Ecto neural progenitor cell (in vitro differentiated cells): ENCODE measurements at regions not wholly inside any gene's neighbourhood (a gene's known extent, or its start where the extent isn't known, plus 50 kb on each side); places are given as distances from the start of the nearest gene placed in this dataset.
"Not testable (repeated sequence)": the region's sequence is repeated elsewhere in the genome, so short reads cannot be mapped to it uniquely, and the experiment has no call there.

Source experiments
- DNase-seq: peaks from one replicate; pipeline ENCODE4 v3.0.0-alpha.2; 2018; ENCODE audit warnings: low spot score

DNA sequence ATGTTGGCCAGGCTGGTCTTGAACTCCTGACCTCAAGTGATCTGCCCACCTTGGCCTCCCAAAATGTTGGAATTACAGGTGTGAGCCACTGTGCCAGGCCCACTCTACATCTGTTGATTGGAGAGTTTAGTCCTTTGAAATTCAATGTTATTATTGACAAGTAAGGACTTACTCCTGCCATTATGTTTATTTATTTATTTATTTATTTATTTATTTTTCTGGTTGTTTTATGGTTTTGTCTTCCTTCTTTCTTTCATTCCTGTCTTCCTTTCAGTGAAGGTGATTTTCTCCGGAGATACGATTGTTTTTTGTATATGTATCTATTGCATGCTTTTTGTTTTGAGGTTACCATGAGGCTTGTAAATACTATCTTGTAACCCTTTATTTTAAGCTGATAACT lies 602.6 kb downstream of the EPM2A start:
- DNase-seq, result no peak

DNA sequence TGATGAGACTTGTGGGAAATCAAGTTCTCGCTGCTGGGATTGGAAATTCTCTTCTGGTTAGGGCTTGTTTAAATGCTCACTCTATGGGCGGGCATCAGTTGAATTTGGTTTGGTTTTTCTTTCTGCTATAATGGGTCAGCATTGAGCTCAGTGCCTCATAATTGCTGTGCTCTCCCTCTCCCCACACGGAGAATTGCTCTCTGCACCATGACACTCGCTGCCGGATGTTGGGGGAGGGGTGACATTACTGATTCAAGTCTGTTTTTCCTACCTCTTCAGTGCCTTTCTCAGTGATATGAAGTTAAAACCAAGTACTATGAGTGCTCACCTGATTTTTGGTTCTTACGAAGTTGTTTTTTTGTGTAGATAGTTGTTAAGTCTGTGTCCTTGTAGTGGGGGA lies 599.6 kb downstream of the EPM2A start:
- no peak for DNase-seq

DNA sequence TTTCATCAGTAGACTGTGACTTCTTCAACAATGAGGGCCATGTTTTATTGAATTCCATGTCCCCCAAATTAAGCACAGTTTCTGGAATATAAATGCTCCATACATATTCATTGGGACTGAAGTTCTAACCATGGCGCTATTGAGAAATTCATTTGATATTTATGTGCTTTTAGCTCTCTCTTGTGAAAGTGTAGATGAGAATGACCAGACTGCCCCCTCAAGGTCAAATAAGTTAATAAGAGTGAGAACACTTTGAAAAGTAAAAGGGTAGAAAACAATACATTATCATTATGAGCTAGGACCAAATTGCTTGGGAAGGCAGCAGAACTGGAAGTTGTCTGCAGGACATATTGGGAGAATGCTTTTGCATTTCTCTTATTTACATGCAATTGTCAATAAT lies 597.9 kb downstream of the EPM2A start:
- no peak for DNase-seq

DNA sequence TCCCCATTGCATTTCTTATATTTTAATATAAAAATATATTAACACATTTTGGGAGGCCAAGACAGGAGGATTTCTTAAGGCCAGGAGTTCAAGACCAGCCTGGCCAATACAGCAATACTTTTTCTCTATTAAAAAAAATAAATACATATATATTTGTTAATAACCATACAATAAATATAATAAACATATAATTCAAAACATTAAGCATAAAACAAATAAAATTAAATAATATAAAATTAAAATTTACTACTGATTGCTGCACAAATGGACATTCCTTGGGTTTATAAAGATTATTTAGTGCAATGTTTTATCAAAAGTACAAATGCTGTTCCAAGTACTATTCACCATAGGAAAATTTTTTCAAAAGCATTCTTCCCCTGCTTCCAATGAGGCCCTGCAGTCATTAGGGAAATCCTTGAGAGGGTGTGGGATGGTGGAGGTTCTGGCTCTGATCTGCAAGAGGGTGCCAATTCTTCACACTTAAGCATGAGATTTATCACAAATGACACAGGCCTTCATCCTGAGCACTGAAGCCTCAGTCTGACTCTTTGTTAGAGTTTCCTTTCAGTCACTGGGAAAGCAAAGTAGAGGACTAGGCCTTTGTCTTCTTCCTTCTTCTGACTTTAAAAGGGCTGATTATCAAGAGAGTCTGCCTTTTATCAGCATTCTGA lies 596.7 kb downstream of the EPM2A start:
- no peak for DNase-seq

DNA sequence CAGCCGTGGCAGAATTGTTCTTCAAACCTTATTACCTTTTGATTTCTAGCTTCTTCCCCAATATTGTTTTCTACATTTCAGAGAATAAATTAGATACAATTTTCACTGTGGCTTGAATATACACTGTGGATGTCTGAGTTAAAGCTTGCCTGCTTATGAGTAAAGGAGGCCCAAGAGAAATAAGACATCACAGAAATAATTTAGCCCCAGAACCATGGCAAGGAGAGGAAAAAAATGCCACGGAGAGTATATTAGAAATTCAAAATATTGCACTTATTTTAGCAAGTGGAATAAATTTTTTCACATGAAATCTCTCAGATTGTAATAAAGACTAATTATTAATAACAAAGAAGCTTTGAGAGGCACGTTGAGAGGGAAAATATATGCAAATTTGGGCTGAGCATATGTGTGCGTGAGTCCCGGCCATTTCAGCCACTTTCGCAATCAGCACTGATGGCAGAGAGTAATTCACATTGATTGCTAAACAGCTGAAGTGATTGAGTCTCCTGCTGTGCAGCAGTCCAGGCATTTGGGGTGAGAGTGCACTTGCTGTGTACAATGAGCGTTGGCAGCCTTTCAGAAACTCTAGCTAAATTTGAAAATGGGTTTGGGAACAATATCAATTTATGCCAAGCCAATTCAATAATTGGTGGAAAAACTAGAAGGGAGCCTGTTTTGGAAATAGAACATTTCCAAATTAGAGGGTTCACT lies 596.0 kb downstream of the EPM2A start:
- no peak for DNase-seq

DNA sequence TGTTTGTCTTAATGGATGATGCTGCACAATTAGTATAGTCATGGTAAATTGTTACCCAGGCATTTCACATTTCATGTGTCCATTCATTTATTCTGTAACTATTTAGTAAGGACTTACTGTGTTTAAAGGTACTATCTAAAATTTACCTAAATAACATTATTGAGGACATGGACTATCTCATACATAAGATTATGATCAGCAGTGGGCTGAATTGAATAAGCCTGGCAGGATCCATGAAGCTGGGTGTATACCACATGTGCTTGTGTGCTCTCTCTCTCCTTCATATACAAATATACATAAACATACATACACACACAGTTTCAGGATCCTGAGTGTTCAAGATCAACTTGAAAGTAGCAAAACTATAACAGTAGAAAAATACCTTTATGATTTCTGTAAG lies 595.4 kb downstream of the EPM2A start:
- no peak for DNase-seq

DNA sequence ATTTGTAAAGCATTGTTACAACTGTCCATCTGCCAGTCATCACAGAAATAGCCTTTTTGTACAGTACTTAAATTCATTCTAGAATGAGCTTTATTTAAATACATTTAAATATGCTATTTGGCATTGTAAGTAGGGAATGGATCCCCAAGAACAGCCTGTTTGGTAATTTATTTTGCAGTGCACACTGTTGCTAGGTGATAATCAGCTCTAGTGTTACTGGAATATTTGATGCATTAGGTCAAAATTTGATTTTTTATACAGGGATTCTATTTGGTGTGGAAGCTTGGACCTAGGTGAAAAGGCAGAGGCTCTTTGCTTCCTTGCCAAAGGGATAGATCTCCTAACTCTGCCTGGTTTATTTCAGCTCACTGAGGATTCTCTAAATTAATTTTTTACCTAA lies 593.7 kb downstream of the EPM2A start:
- DNase-seq, result no peak

DNA sequence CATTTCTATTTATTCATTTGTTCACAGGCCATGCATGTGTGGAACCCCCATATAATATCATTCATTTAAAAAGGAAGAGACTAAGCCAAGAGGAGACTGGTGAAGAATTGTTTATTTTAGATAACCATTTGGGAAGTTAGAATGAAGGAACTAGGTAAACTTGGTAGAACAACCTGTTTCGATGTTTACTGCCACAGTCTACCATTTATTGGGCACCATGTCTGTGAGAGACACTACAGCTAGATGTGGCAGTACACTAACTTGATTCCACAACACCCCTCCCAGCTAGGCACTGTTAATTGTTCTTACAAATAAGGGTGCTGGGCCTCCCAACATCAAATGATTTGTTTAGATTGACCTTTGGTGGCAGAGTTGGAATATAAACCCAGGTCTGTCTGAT lies 592.4 kb downstream of the EPM2A start:
- no peak for DNase-seq

DNA sequence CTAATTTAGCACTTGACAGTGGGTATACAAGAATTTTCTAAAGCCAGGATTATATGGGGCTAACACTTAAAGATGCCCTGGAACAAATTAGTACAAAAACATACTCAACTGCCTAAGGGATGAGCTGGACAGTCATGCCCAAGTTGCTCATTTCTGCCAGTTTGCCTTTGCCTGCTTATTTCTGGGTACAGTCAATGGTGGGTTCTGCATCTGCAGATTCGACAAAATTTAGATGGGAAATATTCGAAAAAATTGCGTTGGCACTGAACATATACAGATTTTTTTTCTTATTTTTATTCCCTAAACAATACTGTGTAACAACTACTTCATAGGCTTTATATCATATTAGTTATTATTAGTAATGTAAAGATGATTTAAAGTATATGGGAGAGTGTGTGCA lies 591.9 kb downstream of the EPM2A start:
- DNase-seq, result no peak

DNA sequence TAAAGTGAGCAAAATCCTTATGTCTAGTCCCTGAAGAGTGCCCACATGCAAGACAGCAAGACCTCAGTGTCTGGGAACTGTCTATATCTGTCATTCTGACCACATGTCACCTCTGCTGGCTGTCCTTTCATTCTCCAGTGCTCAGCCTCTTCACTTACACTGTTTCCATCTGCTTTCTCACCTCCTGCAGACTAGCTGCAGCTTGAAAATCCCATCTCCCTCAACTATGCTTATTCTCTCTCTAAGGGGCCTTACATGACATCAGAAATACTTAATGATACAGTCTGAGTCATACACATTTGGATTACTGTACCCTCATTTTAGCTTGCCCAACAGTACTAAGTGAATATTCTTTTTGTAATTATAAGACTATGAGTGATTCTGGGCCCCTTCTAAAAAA lies 587.8 kb downstream of the EPM2A start:
- no peak for DNase-seq

DNA sequence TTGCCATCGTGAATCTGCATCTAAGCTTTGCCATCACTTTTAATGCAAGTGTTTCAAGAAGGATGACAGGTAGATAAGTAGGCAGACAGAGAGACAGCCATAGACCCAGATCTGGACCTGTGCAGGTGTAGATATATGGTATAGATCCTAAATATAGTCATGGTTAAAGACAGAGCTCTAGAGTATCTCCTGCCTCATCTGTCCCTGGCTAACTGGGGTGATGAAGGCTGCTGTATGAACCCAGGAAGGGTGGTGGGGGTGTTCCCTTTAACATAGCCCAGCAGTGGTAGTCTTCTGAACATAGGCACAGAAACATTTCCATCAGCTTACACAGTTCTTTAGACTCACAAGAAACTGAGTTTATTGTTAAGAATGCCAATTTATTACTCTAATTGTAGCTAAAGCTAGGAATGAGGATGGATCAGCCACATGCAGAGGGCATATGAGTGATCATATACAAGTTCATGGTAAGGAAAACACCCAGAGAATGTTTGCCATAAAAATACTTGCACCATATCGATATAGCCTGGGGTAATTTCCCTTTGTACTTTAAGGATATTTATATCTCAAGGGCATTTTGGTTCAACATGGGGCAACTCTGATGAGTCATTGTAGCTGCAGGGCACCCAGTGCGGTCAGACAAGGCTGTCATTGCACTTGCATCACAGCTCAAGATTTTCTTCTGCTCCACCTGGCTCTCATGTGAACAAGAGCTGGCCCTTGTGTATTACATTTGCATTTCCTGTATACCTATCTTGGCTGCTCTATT lies 587.2 kb downstream of the EPM2A start:
- no peak for DNase-seq

DNA sequence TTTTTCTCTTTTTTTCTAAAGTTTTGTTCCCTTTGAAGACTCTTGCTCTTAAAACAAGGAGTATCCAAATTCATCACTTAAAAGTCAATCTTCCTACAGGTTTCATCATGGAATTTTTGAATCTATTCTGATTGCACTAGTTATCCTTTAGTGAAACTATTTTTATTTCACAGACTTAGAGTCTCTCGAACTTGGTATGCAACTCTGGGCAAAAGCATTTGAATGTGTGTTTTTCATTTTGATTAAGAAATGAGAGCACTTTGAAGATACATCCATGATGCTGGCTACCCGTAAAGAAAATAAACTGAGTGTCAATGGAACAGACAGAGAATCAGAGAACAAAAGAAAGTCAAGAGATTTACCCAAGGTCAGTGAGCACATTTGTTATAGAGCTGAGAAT lies 586.5 kb downstream of the EPM2A start:
- no peak for DNase-seq

DNA sequence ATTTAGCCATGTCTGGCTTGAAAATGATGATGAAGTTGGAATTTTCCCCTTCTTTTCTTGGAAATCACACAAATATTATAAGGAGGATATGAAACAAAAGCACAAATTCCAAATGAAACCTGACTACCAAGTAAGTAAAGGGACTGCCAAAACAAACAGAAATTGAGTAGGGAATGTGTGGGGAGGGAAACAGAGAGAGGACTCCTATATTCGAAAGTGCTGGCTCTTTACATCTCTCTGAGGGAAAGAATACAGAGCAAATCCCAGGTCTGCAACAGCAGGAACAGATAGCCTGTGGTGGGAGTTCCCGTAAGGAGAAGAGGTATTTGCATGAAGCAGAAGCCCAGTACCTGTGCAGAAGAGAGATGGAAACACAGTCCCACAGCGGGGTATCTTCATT lies 583.7 kb downstream of the EPM2A start:
- no peak for DNase-seq

DNA sequence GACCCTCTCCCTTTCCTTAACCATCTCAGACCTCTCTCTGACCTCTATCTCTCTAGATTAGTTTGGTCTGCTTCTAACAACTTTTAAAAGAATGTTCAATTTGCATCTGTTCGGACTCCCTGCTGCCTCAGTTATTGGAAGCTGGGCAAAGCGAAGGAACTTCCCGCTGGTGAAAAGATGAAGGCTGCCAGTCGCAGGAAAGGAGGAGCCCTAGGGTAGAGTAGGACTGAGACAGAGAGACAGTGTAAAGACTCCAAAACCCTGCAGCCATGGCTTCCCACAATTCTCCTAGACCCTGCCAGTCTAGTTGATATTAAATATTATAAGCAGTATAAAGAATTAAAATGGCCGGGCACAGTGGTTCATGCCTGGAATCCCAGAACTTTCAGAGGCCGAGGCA lies 581.8 kb downstream of the EPM2A start:
- no peak for DNase-seq

DNA sequence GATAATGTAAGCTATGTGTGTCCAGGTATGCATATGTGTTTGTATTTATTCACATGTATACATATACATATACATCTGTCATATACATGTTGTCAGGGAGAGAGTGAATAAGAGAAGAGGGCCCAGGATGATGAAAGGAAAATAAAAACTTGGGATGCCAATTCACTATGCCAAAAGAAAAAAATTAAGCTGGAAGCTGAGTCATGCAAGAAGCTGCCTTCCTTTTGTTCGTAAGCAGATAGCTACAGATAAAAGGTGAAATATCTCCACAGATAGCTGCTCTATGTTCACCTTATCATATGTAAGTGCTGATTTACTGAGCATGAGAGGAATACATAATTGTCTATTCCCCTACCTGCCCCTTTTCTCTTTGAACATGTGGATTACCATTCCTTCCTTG lies 579.9 kb downstream of the EPM2A start:
- no peak for DNase-seq

DNA sequence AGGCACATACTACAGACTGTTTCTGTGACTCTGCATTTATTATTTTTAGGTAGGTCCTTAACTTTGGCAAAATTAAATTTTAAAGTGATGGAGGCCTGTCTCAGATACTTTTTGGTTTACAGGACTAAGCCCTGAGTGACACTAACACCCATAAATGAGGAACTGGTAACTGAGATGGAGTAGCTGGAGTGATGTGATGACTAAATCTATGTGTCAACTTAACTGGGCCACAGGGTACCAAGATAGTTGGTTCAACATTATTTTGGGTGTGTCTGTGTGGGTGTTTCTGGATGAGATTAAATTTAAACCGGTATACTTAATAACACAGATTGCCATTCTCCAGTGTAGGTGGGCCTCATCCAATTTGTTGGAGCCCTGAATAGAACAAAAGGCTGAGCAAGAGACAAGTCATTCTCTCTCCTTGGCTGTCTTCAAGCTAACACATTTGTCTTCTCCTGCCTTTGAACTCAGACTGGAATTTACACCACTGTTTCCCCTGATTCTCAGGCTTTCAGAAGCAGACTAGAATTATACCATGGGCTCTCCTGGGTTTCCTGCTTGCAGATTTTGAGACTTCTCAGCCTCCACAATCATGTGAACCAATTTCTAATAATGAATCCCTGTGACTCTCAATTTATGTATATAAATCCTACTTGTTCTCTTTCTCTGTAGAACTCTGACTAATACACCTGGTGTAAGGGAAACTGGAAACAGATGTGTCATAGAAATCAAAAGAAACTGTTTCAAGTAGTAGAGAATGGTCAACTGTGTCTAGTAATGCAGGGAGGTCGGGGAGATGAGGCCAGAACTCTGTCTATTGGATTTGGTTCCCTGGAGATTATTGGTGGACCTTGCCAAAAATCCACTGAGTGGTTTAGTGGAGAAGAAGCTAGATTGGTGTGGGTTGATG lies 579.2 kb downstream of the EPM2A start:
- no peak for DNase-seq

DNA sequence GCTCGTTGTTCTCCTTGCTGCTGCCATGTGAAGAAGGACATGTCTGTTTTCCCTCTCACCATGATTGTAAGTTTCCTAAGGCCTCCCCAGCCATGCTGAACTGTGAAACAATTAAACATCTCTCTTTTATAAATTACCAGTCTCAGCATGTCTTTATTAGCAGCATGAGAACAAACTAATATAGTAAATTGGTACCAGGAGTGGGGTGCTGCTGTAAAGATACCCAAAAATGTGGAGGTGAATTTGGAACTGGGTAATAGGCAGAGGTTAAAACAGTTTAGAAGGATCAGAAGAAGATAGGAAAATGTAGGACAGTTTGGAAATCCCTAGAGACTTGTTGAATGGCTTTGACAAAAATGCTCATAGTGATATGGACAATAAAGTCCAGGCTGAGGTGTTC lies 576.7 kb downstream of the EPM2A start:
- DNase-seq, result not testable (repeated sequence)

DNA sequence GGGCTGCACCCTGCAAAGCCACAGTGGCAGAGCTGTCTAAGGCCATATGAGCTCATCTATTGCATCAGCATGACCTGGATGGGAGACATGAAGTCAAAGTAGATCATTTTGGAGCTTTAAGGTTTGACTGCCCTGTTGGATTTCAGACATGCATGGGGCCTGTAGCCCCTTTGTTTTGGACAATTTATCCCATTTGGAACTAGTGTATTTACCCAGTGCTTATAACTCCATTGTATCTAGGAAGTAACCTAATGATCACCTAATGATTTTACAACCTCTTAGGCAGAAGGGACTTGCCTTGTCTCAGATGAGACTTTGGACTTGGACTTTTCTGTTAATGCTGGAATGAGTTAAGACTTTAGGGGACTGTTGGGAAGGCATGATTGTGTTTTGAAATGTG lies 575.4 kb downstream of the EPM2A start:
- no peak for DNase-seq

DNA sequence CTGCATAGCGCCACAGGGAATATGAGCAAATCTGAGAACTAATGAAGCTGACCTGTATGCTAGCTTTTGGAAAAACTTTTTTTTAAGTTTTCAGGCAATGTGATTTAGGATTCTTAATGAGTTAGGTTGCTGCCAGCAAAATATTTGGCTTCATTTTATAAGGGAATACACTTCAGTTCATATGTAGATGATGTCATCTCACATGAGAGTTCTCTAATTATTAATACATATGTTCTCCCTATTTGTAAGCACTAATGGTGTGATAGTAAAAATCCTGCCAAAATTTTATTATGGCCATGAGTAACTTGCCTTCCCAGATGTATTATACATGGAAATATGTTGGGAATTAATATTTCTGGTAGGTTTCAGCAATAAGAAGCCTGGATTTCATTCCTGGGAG lies 573.8 kb downstream of the EPM2A start:
- no peak for DNase-seq

DNA sequence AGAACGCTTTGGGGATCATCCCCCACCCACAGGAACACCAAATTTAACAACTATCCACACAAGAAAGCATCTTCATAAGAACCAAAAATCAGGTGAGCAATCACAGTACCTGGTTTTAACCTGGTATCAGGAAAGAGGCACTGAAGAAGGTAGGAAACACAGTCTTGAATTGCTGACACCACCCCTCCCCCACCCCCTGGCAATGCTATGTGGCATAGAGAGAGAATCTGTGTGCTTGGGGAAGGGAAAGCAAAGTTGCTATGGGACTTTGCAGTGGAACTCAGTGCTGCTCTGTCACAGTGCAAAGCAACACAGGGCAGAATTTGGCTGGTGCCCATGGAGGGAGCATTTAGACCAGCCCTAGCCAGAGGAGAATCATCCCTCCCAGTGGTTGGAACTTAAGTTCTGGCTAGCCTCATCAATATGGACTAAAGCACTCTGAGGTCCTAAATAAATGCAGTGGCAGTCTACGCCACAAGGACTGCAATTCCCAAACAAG lies 565.5 kb downstream of the EPM2A start:
- DNase-seq, result no peak

DNA sequence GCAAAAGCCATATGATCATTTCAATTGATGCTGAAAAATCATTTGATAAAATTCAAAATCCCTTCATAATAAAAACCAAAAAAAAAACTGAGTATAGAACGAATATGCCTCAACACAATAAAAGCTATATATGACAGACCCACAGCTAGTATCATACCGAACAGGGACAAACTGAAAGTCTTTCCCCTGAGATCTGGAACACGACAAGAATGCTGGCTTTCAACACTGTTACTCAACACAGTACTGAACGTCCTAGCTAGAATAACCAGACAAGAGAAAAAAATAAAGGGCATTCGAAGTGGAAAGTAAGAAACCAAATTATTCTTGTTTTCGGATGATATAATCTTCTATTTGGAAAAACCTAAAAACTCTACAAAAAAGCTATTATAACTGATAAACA lies 559.9 kb downstream of the EPM2A start:
- no peak for DNase-seq

DNA sequence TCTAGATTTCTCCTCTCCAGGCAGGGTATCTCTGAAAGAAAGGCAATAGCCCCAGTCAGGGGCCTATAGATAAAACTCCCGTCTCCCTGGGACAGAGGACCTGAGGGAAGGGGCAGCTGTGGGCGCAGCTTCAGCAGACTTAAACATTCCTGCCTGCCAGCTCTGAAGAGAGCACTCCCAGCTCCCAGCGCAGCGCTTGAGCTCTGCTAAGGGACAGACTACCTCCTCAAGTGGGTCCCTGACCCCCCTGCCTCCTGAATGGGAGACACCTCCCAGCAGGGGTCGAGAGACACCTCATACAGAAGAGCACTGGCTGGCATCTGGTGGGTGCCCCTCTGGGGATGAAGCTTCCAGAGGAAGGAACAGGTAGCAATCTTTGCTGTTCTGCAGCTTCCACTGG lies 556.9 kb downstream of the EPM2A start:
- DNase-seq, result no peak
